H1 (cell line): ENCODE measurements at regions not wholly inside any gene's neighbourhood (a gene's known extent, or its start where the extent isn't known, plus 50 kb on each side); places are given as distances from the start of the nearest gene placed in this dataset.

Experiments
- CTCF ChIA-PET: fragments of 300-600 bp; sonication (Branson Sonifier 250); formaldehyde crosslinking; loops from one replicate; lab custom pipeline; 2021; ENCODE audit not compliant: partially characterized antibody; lab: Charles Lee
- POLR2A ChIA-PET: fragments of 300-600 bp; sonication (Branson Sonifier 250); formaldehyde crosslinking; loops from one replicate; lab custom pipeline; 2021; ENCODE audit warnings: inconsistent platforms; ENCODE audit not compliant: partially characterized antibody; lab: Charles Lee
- DNase-seq, 2 experiments: peaks; one replicate each; pipeline versions ENCODE4 v3.0.0 to v3.0.0-alpha.2; 2010 to 2022; ENCODE audit warnings: low spot score in 2 of 2, low read depth in 1 of 2, mixed read lengths in 1 of 2
- FAIRE-seq: peaks from 2 replicates; lab custom pipeline; 2011; peaks lifted over from hg19 to GRCh38; lab: Jason Lieb, UNC
- H2AFZ ChIP-seq: 2 replicates; pipeline ENCODE4 v1.8.1; 2012; ENCODE audit warnings: low read length, inconsistent platforms
- H2AK5ac ChIP-seq: 2 replicates; pipeline ENCODE4 v1.6.1; 2013; ENCODE audit warnings: low read depth, low read length
- H2BK120ac ChIP-seq: replicated peaks from 2 replicates; pipeline ENCODE3; 2013; ENCODE audit warnings: low read depth, low read length, inconsistent platforms
- H2BK12ac ChIP-seq: 2 replicates; pipeline ENCODE4 v1.6.1; 2013; ENCODE audit warnings: low read depth, low read length
- H2BK15ac ChIP-seq: 2 replicates; pipeline ENCODE4 v1.6.1; 2013; ENCODE audit warnings: low read length
- H2BK20ac ChIP-seq: 2 replicates; pipeline ENCODE4 v1.6.1; 2013; ENCODE audit warnings: low read length
- H2BK5ac ChIP-seq: 2 replicates; pipeline ENCODE4 v1.6.1; 2013; ENCODE audit warnings: low read depth, low read length
- H3K14ac ChIP-seq: 2 replicates; pipeline ENCODE4 v1.6.1; 2013; ENCODE audit warnings: inconsistent platforms; ENCODE audit not compliant: insufficient read length
- H3K18ac ChIP-seq: 2 replicates; pipeline ENCODE4 v1.6.1; 2013; ENCODE audit warnings: low read length; ENCODE audit errors: extremely low read depth
- H3K23ac ChIP-seq: 2 replicates; pipeline ENCODE4 v1.6.1; 2013; ENCODE audit warnings: inconsistent platforms; ENCODE audit not compliant: insufficient read length
- H3K23me2 ChIP-seq: 2 replicates; pipeline ENCODE4 v1.6.1; 2013; ENCODE audit warnings: low read depth, low read length
- H3K27ac ChIP-seq: 2 replicates; pipeline ENCODE4 v1.6.1; 2011; ENCODE audit warnings: low read depth, low read length, inconsistent platforms
- H3K27me3 ChIP-seq, 4 experiments: replicated peaks in 1 of 4; 1 replicate in 1 of 4; 2 replicates in 3 of 4; pipeline versions ENCODE4 v1.6.1 to v1.8.1; 2011 to 2013; ENCODE audit warnings: low read length in 3 of 4, mild to moderate bottlenecking in 3 of 4, inconsistent platforms in 2 of 4, mixed read lengths in 2 of 4, moderate library complexity in 1 of 4; ENCODE audit not compliant: control insufficient read depth in 3 of 4, insufficient read depth in 3 of 4; ENCODE audit errors: extremely low read depth in 1 of 4
- H3K36me3 ChIP-seq, 4 experiments: 2 replicates each; pipeline versions ENCODE4 v1.6.1 to v1.8.1; 2011 to 2013; ENCODE audit warnings: mild to moderate bottlenecking in 4 of 4, low read length in 3 of 4, moderate library complexity in 2 of 4, control low read depth in 1 of 4, inconsistent platforms in 1 of 4; ENCODE audit not compliant: insufficient read depth in 4 of 4, control insufficient read depth in 2 of 4
- H3K4ac ChIP-seq: replicated peaks from 2 replicates; pipeline ENCODE3; 2013; ENCODE audit warnings: low read length, low read depth, mixed read lengths, inconsistent platforms; ENCODE audit not compliant: insufficient read length
- H3K4me1 ChIP-seq, 4 experiments: replicated peaks in 1 of 4; 1 replicate in 1 of 4; 2 replicates in 3 of 4; pipeline versions ENCODE4 v1.6.1 to v1.8.1; 2011 to 2013; ENCODE audit warnings: low read length in 3 of 4, inconsistent platforms in 2 of 4, mixed read lengths in 1 of 4; ENCODE audit not compliant: insufficient read depth in 4 of 4, control insufficient read depth in 3 of 4
- H3K4me2 ChIP-seq, 2 experiments: 2 replicates each; pipeline versions ENCODE4 v1.6.1 to v1.8.1; 2011 to 2013; ENCODE audit warnings: low read depth in 2 of 2, low read length in 2 of 2, control low read depth in 1 of 2, inconsistent platforms in 1 of 2, mild to moderate bottlenecking in 1 of 2; ENCODE audit not compliant: insufficient read depth in 1 of 2
- H3K4me3 ChIP-seq, 4 experiments: fragments of 200-600, 300-600 bp in 1 of 4; sonication (generic), shearing (Covaris generic), sonication (Bioruptor Twin) in 1 of 4; 2 replicates each; pipeline versions ENCODE4 v1.5.1 to v1.8.1; 2011 to 2016; ENCODE audit warnings: low read length in 4 of 4, low read depth in 3 of 4, control low read depth in 2 of 4, inconsistent platforms in 2 of 4, mild to moderate bottlenecking in 2 of 4, mixed read lengths in 1 of 4, moderate library complexity in 1 of 4; ENCODE audit not compliant: insufficient read depth in 2 of 4; ENCODE audit errors: extremely low read depth in 1 of 4
- H3K56ac ChIP-seq: replicated peaks from 2 replicates; pipeline ENCODE3; 2013; ENCODE audit warnings: low read depth, mild to moderate bottlenecking, mixed read lengths, low read length, inconsistent platforms; ENCODE audit not compliant: insufficient read length
- H3K79me1 ChIP-seq: 2 replicates; pipeline ENCODE4 v1.6.1; 2013; ENCODE audit warnings: low read depth, low read length, control low read depth
- H3K79me2 ChIP-seq, 2 experiments: 2 replicates each; pipeline versions ENCODE4 v1.6.1 to v1.8.1; 2012 to 2013; ENCODE audit warnings: low read length in 2 of 2, mild to moderate bottlenecking in 2 of 2, inconsistent platforms in 1 of 2; ENCODE audit not compliant: insufficient read depth in 2 of 2, control insufficient read depth in 1 of 2
- H3K9ac ChIP-seq, 4 experiments: replicated peaks in 1 of 4; 1 replicate in 1 of 4; 2 replicates in 3 of 4; pipeline versions ENCODE4 v1.6.1 to v1.8.1; 2011 to 2013; ENCODE audit warnings: low read depth in 3 of 4, low read length in 3 of 4, control low read depth in 2 of 4, mild to moderate bottlenecking in 2 of 4, moderate library complexity in 2 of 4, inconsistent platforms in 1 of 4; ENCODE audit errors: extremely low read depth in 1 of 4
- H3K9me3 ChIP-seq, 2 experiments: 2 replicates each; pipeline versions ENCODE4 v1.6.1 to v1.8.1; 2012 to 2013; ENCODE audit warnings: mild to moderate bottlenecking in 2 of 2, moderate library complexity in 2 of 2, control low read depth in 1 of 2, inconsistent platforms in 1 of 2, low read depth in 1 of 2, low read length in 1 of 2, mixed read lengths in 1 of 2; ENCODE audit not compliant: insufficient read depth in 2 of 2
- H4K20me1 ChIP-seq, 2 experiments: replicated peaks in 1 of 2; 2 replicates each; pipeline versions ENCODE3 to v1.8.1; 2011 to 2013; ENCODE audit warnings: inconsistent platforms in 2 of 2, low read length in 2 of 2, mild to moderate bottlenecking in 1 of 2; ENCODE audit not compliant: insufficient read depth in 2 of 2, control insufficient read depth in 1 of 2
- H4K5ac ChIP-seq: 2 replicates; pipeline ENCODE4 v1.6.1; 2013; ENCODE audit warnings: low read length, low read depth, mixed read lengths, inconsistent platforms; ENCODE audit not compliant: insufficient read length
- H4K8ac ChIP-seq: 2 replicates; pipeline ENCODE4 v1.8.0; 2013; ENCODE audit warnings: mild to moderate bottlenecking, moderate library complexity, low read length, inconsistent platforms; ENCODE audit not compliant: insufficient read depth; ENCODE audit errors: extremely low read depth
- H4K91ac ChIP-seq: replicated peaks from 2 replicates; pipeline ENCODE3; 2013; ENCODE audit warnings: low read length, mixed read lengths, inconsistent platforms; ENCODE audit not compliant: insufficient read length
- CBX5 ChIP-seq: fragments of 300-800, 300-1000 bp; sonication (generic); IDR thresholded peaks from 2 replicates; pipeline ENCODE4 v1.7.1; 2016; ENCODE audit warnings: antibody characterized with exemption, low read length, low read depth
- EZH2 ChIP-seq: fragments of 200-600 bp; sonication (generic); IDR thresholded peaks from 2 replicates; pipeline ENCODE4 v1.7.1; 2012; ENCODE audit warnings: low read depth, mild to moderate bottlenecking, moderate library complexity, low read length, inconsistent platforms; ENCODE audit not compliant: severe bottlenecking
- JUND ChIP-seq: IDR thresholded peaks from 2 replicates; pipeline ENCODE4 v1.6.1; 2011; ENCODE audit warnings: mild to moderate bottlenecking, improper control_type of control experiment, low read length
- POLR2AphosphoS5 ChIP-seq: IDR thresholded peaks from 2 replicates; pipeline ENCODE4 v1.6.1; 2011; ENCODE audit warnings: low read depth, low read length
- POU5F1 ChIP-seq: IDR thresholded peaks from 2 replicates; pipeline ENCODE4 v1.6.1; 2011; ENCODE audit warnings: low read depth, mild to moderate bottlenecking, low read length, moderate library complexity
- RAD21 ChIP-seq, 2 experiments: IDR thresholded peaks in 1 of 2; conservative IDR thresholded peaks in 1 of 2; 2 replicates each; pipeline ENCODE4 v1.6.1; 2011; ENCODE audit warnings: low read depth in 2 of 2, low read length in 2 of 2, improper control_type of control experiment in 1 of 2, inconsistent platforms in 1 of 2, mild to moderate bottlenecking in 1 of 2, moderate library complexity in 1 of 2
- RFX5 ChIP-seq: IDR thresholded peaks from 2 replicates; pipeline ENCODE4 v1.6.1; 2011; ENCODE audit warnings: low read depth, low read length, improper control_type of control experiment, borderline replicate concordance
- RXRA ChIP-seq: IDR thresholded peaks from 2 replicates; pipeline ENCODE4 v1.6.1; 2011; ENCODE audit warnings: low read depth, mild to moderate bottlenecking, low read length, moderate library complexity; ENCODE audit not compliant: insufficient read depth
- TAF1 ChIP-seq: IDR thresholded peaks from 2 replicates; pipeline ENCODE4 v1.6.1; 2011; ENCODE audit warnings: mild to moderate bottlenecking, low read depth, low read length
- USF2 ChIP-seq: IDR thresholded peaks from 2 replicates; pipeline ENCODE4 v1.6.1; 2011; ENCODE audit warnings: low read length, improper control_type of control experiment
- YY1 ChIP-seq: IDR thresholded peaks from 2 replicates; pipeline ENCODE4 v1.6.1; 2011; ENCODE audit warnings: low read depth, mild to moderate bottlenecking, low read length
- WGBS, 2 experiments: shearing (Covaris generic) in 1 of 2; methylation state at CpG; one replicate each; pipeline versions ENCODE4 v1.1.6 to v1.1.7; 2013 to 2015; ENCODE audit warnings: low lambda C conversion rate in 2 of 2, mixed read lengths in 2 of 2, inconsistent platforms in 1 of 2, low coverage in 1 of 2, missing lambda C conversion rate in 1 of 2; ENCODE audit not compliant: insufficient replicate concordance in 2 of 2, insufficient coverage in 1 of 2, insufficient read length in 1 of 2; ENCODE audit errors: extremely low coverage in 1 of 2, missing lambda C conversion rate in 1 of 2; 5-methylcytosine and 5-hydroxymethylcytosine counted together

- FAIRE-seq (no peak), DNase-seq (peak in 1 of 2 experiments; percentile 51)
- Histone ChIP-seq H3K23ac (no peak overlapping the region), H2AFZ (no peak overlapping the region), H4K91ac (no peak overlapping the region), H3K27me3 (no peaks in the 10 kb centered on the region), H3K4me2 (no peak overlapping the region), H3K4ac (no peak overlapping the region), H3K9me3 (no peaks in the 10 kb centered on the region), H2BK12ac (peak overlapping the region; percentile 14; the same call in 1 of the 2 replicates), H2AK5ac (no peak overlapping the region), H4K20me1 (no peaks in the 10 kb centered on the region), H2BK20ac (no peak overlapping the region), H3K14ac (no peak overlapping the region), H3K79me2 (no peaks in the 10 kb centered on the region), H2BK5ac (no peak overlapping the region), H4K5ac (no peak overlapping the region), H3K4me1 (no peaks in the 10 kb centered on the region), H2BK120ac (no peak overlapping the region), H3K79me1 (no peaks in the 10 kb centered on the region), H3K56ac (no peak overlapping the region), H4K8ac (peak overlapping the region; percentile 28; the same call in 1 of the 2 replicates), H3K36me3 (no peaks in the 10 kb centered on the region), H3K27ac (no peak overlapping the region), H3K9ac (no peak overlapping the region), H3K18ac (no peak overlapping the region), H3K4me3 (no peak overlapping the region), H2BK15ac (0 out of 2 replicates have a peak overlapping the region, but pooled peaks have one; percentile 32), H3K23me2 (no peaks in the 10 kb centered on the region)
- CTCF ChIA-PET, result interaction anchor here (0.9 to 1.2 kb wide), 3 partner anchors 10 to 419 kb away, joined by 3 to 4 read pairs (median 3); no protein-coding TSS in a partner anchor
- POLR2A ChIA-PET, result no interaction called here
- 90% methylated on average over 12 of the region's 12 CpGs; no CpG with 5 or more reads in 1 of the 2 experiments for whole genome bisulfite sequencing, 2 experiments
- no peak for TF ChIP-seq RXRA
- TF ChIP-seq EZH2, result no peak
- TF ChIP-seq USF2, result no peak
- TF ChIP-seq POU5F1, result no peak
- no peak for TF ChIP-seq TAF1
- no peak; a peak in 1 of 4 replicates for TF ChIP-seq RAD21 (IDR thresholded peaks at IDR 0.05 in 1 of 2, conservative IDR thresholded peaks at IDR 0.05 in 1 of 2; ENCODE audit: low read depth in 2 of 2, low read length in 2 of 2)
- no peak for TF ChIP-seq YY1
- no peak for TF ChIP-seq RFX5
- TF ChIP-seq POLR2AphosphoS5, result no peak
- TF ChIP-seq CBX5, result no peak
- TF ChIP-seq JUND, result no peak
These were observed 467.7 kb downstream of the EPHA4 start for GRCh38 chr2:221104361-221104811.
